Heart left ventricle (tissue), 13 donors: ENCODE measurements at regions not wholly inside any gene's neighbourhood (a gene's known extent, or its start where the extent isn't known, plus 50 kb on each side); places are given as distances from the start of the nearest gene placed in this dataset.

Experiments used
- CTCF ChIP-seq, 12 donors: fragments of 200-600 bp; sonication (generic) in 4 of 12; IDR thresholded peaks; one replicate each; pipeline versions ENCODE4 v1.5.0 to v1.8.0; 2018 to 2022; ENCODE audit warnings: antibody characterized with exemption in 12 of 12, mild to moderate bottlenecking in 5 of 12
- POLR2A ChIP-seq, 2 donors: fragments of 450-650 bp; IDR thresholded peaks; one replicate each; pipeline ENCODE4 v1.6.1; 2017; ENCODE audit warnings: antibody characterized with exemption in 2 of 2, mild to moderate bottlenecking in 2 of 2, moderate library complexity in 2 of 2
- donor health status: ischemic (EF 13 %, LVEDD 7.1; RV severe dilation, severe dysfunction).
- donor health status: DM: no; HTN: yes; CAD: no.
- donor health status: DM: no; HTN: no; CAD: no.
- donor health status: ischemic (EF 25% LVEDD 6.9; RV normal size, moderate dysfunction).
- donor health status: ischemic (EF 25% LVEDD 5.7; RV mildly dilated, moderate dysfunction).
- donor health status: ischemic (EF 35%, LVEDD 5.7; RV mildly dilated, moderate dysfunction).
- donor health status: nonischemic (EF 11% LVEDD 7.7; RV severe dilation, severe dysfunction).
- donor health status: DM: yes; HTN: yes; CAD: no.
- donor health status: PGD.
- donor health status: ischemic (EF 29% LVEDD 5.4; RV normal size, mild dysfunction).
- donor health status: nonischemic (EF 23%, LVEDD 6.1; RV moderate dilation, normal function).

GRCh38 chr1:215405211-215405610 is 161.9 kb upstream of the KCTD3 start:
- TF ChIP-seq CTCF (IDR thresholded peaks at IDR 0.05) = no peak
- no peak for TF ChIP-seq POLR2A (IDR thresholded peaks at IDR 0.05)
